RPMI8226 (cell line): ENCODE measurements at regions not wholly inside any gene's neighbourhood (a gene's known extent, or its start where the extent isn't known, plus 50 kb on each side); places are given as distances from the start of the nearest gene placed in this dataset.
"Not testable (repeated sequence)": the region's sequence is repeated elsewhere in the genome, so short reads cannot be mapped to it uniquely, and the experiment has no call there.

ENCODE experiments used
- DNase-seq: peaks from one replicate; pipeline ENCODE4 v3.0.0-alpha.2; 2015

- DNase-seq, result peak; percentile 66
Measured at GRCh38 chr1:67532452-67533216, 102.4 kb upstream of the SERBP1 start.

DNA sequence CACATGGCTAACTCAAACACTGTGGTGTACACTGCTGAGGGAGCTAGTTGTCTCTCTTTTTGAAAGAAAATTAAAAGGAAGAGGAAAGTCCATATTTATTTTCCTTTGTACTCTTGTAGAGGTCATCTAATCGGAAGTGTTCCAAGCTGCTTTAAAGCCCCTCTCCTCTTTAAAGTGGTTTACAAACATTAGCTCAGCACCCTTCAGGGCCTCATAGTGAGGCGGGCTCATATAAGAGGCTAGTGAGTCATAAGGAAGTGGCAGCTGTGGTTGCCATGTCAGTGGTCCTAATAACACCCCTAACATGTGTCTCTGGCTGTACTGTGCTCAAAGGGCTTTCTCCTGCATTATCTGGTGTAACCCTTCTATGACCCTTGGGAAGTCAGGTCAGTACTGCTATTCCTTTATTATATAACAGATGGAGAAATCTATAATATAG lies 104.4 kb upstream of the SERBP1 start:
- no peak for DNase-seq

GRCh38 chr1:67535474-67535873 lies 105.3 kb upstream of the SERBP1 start:
- peak; percentile 68 for DNase-seq

DNA sequence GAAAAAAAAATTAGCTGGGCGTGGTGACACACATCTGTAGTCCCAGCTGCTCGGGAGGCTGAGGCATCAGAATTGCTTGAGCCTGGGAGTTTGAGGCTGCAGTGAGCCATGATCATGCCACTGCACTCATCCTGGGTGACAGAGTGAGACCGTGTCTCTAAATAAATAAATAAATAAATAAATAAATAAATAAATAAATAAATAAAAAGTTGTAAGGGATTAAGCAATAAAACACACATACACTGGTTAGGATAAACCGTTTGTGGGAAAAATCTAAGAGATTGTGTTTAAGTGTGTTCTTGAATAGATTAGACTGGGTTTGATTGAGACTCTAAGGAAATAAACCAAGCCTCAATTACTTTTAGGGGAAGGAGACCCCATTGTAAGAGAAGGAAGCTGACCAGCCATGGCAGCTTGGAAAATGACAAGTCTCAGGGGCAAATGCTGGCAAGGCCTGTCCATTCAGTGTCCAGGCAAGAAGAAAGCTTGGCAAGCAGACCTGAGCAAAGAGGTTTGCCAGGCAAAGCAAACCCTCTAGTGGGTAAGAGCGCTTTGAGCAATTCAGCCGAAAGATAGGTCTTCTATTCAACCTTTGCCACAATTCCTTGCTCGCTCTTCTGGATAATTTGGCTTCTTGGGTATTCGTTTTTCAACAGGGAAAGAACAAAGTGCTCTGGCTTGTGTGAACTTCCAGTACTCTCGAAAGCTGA lies 106.9 kb upstream of the SERBP1 start:
- no peak for DNase-seq

- DNase-seq, result no peak
Measured at GRCh38 chr1:67537667-67538018, 107.4 kb upstream of the SERBP1 start.

GRCh38 chr1:67540025-67540732 lies 110.0 kb upstream of the SERBP1 start:
- DNase-seq, result no peak

GRCh38 chr1:67540733-67541125 lies 110.5 kb upstream of the SERBP1 start:
- DNase-seq, result no peak

GRCh38 chr1:67542747-67543146 lies 112.5 kb upstream of the SERBP1 start:
- no peak for DNase-seq

DNA sequence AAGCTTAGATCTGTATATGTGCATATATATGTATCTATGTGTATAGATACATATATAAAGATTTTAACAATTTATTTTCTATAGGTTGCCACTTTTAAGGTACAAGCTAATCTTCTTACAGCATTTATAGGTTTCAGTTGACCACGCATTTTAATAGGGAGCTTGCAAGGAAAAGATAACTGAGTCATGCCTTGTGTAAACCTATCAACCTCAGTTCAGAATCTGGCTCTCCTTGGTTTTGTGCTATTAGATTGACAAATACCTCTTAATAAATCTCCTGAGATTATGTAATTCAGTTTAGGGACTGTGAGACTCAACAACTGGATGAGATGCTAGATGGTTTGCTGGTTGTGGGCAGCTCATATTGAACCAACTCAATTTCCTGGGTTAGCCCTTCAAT lies 114.7 kb upstream of the SERBP1 start:
- no peak for DNase-seq

GRCh38 chr1:67545364-67545763 lies 115.2 kb upstream of the SERBP1 start:
- DNase-seq, result no peak

GRCh38 chr1:67551375-67551774 lies 121.2 kb upstream of the SERBP1 start:
- no peak for DNase-seq

GRCh38 chr1:67552336-67552759 lies 122.1 kb upstream of the SERBP1 start:
- DNase-seq, result peak; percentile 72

DNA sequence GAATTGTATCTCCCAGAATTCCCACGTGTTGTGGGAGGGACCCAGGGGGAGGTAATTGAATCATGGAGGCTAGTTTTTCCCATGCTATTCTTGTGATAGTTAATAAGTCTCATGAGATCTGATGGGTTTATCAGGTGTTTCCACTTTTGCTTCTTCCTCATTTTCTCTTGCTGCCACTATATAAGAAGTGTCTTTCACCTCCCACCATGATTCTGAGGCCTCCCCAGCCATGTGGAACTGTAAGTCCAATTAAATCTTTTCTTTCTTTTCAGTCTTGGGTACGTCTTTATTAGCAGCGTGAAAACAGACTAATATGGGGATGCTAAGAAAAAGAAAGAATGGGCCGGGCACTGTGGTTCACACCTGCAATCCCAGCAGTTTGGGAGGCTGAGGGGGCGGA lies 124.0 kb upstream of the SERBP1 start:
- DNase-seq, result not testable (repeated sequence)

- no peak for DNase-seq
Measured at GRCh38 chr1:67555461-67556296, 125.5 kb upstream of the SERBP1 start.

GRCh38 chr1:67556297-67556900 lies 126.2 kb upstream of the SERBP1 start:
- DNase-seq, result peak; percentile 7

GRCh38 chr1:67557696-67558448 lies 127.1 kb upstream of the GADD45A start:
- DNase-seq, result no peak

DNA sequence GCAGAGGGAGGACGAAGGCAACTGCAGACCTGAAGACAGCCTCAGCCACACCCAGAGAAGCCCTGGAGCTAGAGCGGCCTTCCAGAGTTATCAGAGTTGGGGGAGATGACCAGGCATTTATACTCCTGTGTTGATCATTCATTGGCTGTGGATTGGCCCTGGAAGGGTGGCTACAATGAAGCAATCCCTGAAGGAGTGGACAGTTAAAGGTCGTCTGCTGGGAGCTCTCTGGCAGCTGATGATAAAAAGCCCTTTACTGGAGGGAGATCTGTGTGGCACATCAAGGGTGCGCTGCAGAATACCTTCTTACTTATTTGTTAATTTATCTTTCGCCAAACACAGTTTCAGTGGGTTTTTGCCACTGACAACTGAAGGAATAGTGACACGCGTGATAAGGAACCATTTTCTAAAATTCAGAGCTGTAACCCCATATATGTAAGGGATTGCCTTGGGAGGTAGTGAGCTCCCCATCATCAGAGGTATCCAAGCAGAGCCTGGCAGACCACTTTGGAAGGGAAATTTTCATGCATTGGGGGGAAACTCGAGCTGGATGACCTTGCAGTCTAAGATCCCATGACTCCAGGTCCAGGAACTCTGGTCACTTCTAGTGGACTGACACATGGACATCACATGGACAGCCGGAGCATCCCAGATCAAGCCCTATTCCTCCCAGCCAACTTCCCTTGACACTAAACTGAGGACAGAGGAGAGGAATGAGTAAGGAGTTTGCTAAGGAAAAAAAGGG lies 126.4 kb upstream of the GADD45A start:
- no peak for DNase-seq

DNA sequence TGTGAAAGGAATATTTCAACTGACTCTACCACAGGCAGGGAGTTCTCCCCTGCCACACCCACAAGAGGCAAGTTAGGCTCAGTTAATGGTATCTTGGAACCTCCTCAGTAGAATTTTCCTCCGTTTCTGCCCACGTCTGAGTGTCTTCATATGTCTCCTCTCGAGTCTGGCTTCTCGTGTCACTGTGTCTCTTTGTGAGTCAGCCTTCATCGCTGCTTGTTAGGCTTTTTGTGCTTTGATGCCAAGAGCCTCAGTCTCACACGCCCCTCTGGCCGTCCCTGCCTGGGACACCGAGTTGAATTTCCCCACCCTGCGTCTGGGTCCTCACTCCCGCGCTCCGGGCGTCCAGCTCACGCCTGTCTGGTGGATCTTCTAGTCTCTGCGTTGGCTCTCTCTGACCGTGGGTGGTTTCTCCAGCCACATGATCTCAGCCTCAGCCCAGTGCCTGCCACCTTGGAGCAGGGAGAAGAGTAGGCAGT lies 125.7 kb upstream of the GADD45A start:
- DNase-seq, result no peak

DNA sequence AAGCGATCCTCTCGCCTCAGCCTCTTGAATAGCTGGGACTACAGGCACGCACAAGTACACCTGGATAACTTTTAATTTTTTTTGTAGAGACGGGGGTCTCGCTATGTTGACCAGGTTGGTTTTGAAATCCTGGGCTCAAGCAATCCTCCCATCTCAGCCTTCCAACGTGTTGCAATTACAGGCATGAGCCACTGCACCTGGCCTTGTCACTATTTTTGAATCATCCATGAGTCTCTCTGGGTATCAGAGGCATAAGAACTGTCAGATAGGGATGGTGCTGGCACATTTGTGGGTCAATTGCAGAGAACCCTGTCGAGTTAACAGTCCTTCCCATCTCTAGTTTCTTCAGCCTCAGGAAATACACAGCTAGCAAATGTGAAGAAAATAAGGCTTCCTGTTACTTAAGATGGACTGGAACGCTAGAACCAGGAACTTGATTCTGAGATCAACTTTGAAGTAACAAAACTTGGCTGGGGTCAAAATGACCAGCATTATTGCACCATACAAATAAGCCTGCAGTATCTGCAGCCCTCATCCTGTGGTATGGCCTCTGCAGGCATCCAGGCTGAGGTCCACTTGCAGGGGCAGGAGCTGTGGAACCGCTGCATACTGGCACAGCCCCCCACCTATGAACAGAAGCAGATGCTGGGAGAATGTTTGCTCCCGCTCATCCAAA lies 124.3 kb upstream of the GADD45A start:
- DNase-seq, result no peak

DNA sequence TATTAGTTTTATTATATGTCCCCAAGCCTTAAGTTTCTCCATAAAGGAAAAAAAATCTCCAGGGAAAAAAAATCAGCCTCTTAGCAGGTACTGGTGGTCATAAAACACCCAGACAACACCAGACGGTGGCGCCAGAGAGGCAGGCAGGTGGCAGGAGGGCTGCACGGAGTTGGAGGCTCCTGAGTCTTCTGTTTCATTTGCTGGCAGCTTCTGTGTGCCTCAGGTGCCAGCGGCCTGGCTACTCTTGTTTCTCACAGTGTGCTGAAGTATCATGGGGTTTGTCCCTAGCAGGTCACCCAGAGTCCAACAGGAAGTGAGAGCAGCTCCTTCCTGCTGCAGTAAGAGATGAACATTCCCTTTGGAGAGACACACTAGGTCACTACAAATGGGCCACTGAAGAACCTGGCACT lies 123.3 kb upstream of the GADD45A start:
- peak; percentile 88 for DNase-seq
